Common myeloid progenitor, CD34-positive (primary cell): ENCODE measurements at regions not wholly inside any gene's neighbourhood (a gene's known extent, or its start where the extent isn't known, plus 50 kb on each side); places are given as distances from the start of the nearest gene placed in this dataset.
A peak's percentile ranks its signal among the peaks of the same experiment; 100 is the strongest.
"Not testable (repeated sequence)": the region's sequence is repeated elsewhere in the genome, so short reads cannot be mapped to it uniquely, and the experiment has no call there.

ENCODE experiments used
- CTCF ChIA-PET: fragments of 350-600 bp; sonication (Branson Sonifier 250); formaldehyde crosslinking; loops from one replicate; lab custom pipeline; 2021; ENCODE audit warnings: antibody characterized with exemption; lab: Charles Lee
- POLR2A ChIA-PET: fragments of 350-600 bp; sonication (Branson Sonifier 250); formaldehyde crosslinking; loops from one replicate; lab custom pipeline; 2021; ENCODE audit warnings: antibody characterized with exemption; lab: Charles Lee
- DNase-seq, 3 donors: peaks; one replicate each; pipeline versions ENCODE4 v3.0.0 to v3.0.0-alpha.2; 2013
- H3K27ac ChIP-seq, 2 experiments: 1 replicate in 1 of 2; 2 replicates in 1 of 2; pipeline ENCODE4 v1.7.0; 2013; ENCODE audit warnings: inconsistent platforms in 2 of 2, low read length in 2 of 2, mild to moderate bottlenecking in 2 of 2, low read depth in 1 of 2, moderate library complexity in 1 of 2; ENCODE audit not compliant: severe bottlenecking in 2 of 2, insufficient read depth in 1 of 2, poor library complexity in 1 of 2
- H3K27me3 ChIP-seq, 5 experiments: replicated peaks in 2 of 5; 1 replicate in 3 of 5; 2 replicates in 2 of 5; pipeline versions ENCODE4 v1.6.1 to v1.7.0; 2013; ENCODE audit warnings: low read length in 4 of 5, mild to moderate bottlenecking in 2 of 5, moderate library complexity in 2 of 5, inconsistent platforms in 1 of 5; ENCODE audit not compliant: insufficient read depth in 5 of 5, control insufficient read depth in 4 of 5
- H3K36me3 ChIP-seq, 4 experiments: 1 replicate in 2 of 4; 2 replicates in 2 of 4; pipeline versions ENCODE4 v1.6.1 to v1.7.0; 2013; ENCODE audit warnings: low read length in 3 of 4, control low read depth in 1 of 4, mild to moderate bottlenecking in 1 of 4; ENCODE audit not compliant: control insufficient read depth in 4 of 4, insufficient read depth in 4 of 4
- H3K4me1 ChIP-seq, 4 experiments: 1 replicate in 3 of 4; 2 replicates in 1 of 4; pipeline versions ENCODE4 v1.6.1 to v1.7.1; 2013; ENCODE audit warnings: low read length in 3 of 4, mild to moderate bottlenecking in 3 of 4, control low read depth in 1 of 4, inconsistent platforms in 1 of 4, moderate library complexity in 1 of 4; ENCODE audit not compliant: control insufficient read depth in 4 of 4, insufficient read depth in 4 of 4; ENCODE audit errors: control extremely low read depth in 1 of 4
- H3K4me3 ChIP-seq, 7 experiments: 1 replicate in 4 of 7; 2 replicates in 3 of 7; pipeline versions ENCODE4 v1.5.1 to v1.7.0; 2013; ENCODE audit warnings: mild to moderate bottlenecking in 7 of 7, low read length in 6 of 7, moderate library complexity in 6 of 7, inconsistent platforms in 2 of 7, low read depth in 2 of 7, control low read depth in 1 of 7; ENCODE audit not compliant: insufficient read depth in 4 of 7, control insufficient read depth in 1 of 7; ENCODE audit errors: extremely low read depth in 1 of 7
- H3K9me3 ChIP-seq, 5 experiments: 1 replicate in 4 of 5; 2 replicates in 1 of 5; pipeline versions ENCODE4 v1.6.1 to v1.7.1; 2013; ENCODE audit warnings: low read length in 4 of 5, mild to moderate bottlenecking in 2 of 5, inconsistent platforms in 1 of 5, low read depth in 1 of 5, moderate library complexity in 1 of 5; ENCODE audit not compliant: control insufficient read depth in 4 of 5, insufficient read depth in 2 of 5; ENCODE audit errors: control extremely low read depth in 1 of 5
- WGBS: methylation state at CpG from one replicate; pipeline ENCODE4 v1.1.5; 2013; ENCODE audit not compliant: insufficient coverage; 5-methylcytosine and 5-hydroxymethylcytosine counted together

- no peak overlapping the region for H3K27ac ChIP-seq
Observed at GRCh38 chr5:99348597-99348996, 419.8 kb upstream of the CHD1 start.

GRCh38 chr5:99339758-99340157, 411.0 kb upstream of the CHD1 start:
- H3K4me1 ChIP-seq, H3K27ac ChIP-seq, H3K4me3 ChIP-seq, H3K9me3 ChIP-seq, DNase-seq, H3K36me3 ChIP-seq, CTCF ChIA-PET, POLR2A ChIA-PET, H3K27me3 ChIP-seq: not testable (repeated sequence)
- WGBS: no CpG with 5 or more reads among the region's 2 CpGs

More at GRCh38 chr5:99348597-99348996, 419.8 kb upstream of the CHD1 start:
- CTCF ChIA-PET: no interaction called here
- POLR2A ChIA-PET: no interaction called here
- DNase-seq: no peak
- H3K27me3 ChIP-seq: no peaks in the 10 kb centered on the region
- H3K4me1 ChIP-seq: no peaks in the 10 kb centered on the region
- H3K4me3 ChIP-seq: no peak overlapping the region
- WGBS: 93% methylated on average over 2 of the region's 4 CpGs
- H3K9me3 ChIP-seq: peaks cover 0 to 6% (median 0%) of the 10 kb centered on the region in 5 experiments
- no peaks in the 10 kb centered on the region for H3K36me3 ChIP-seq

- ChIA-PET CTCF (no interaction called here), POLR2A (no interaction called here)
- Histone ChIP-seq H3K4me1 (no peaks in the 10 kb centered on the region), H3K9me3 (peaks cover 0 to 5% (median 0%) of the 10 kb centered on the region in 5 experiments), H3K4me3 (no peak overlapping the region), H3K27me3 (no peaks in the 10 kb centered on the region), H3K27ac (no peak overlapping the region), H3K36me3 (no peaks in the 10 kb centered on the region)
- no peak for DNase-seq
- WGBS: 100% methylated on average over 2 of the region's 2 CpGs
Observed at GRCh38 chr5:99334936-99335335, 406.1 kb upstream of the CHD1 start.

GRCh38 chr5:99331061-99331460, 402.3 kb upstream of the CHD1 start:
- H3K9me3 ChIP-seq: peaks cover 0 to 5% (median 0%) of the 10 kb centered on the region in 5 experiments
- no peak overlapping the region for H3K27ac ChIP-seq
- ChIA-PET POLR2A (no interaction called here), CTCF (no interaction called here)
- no peaks in the 10 kb centered on the region for H3K4me1 ChIP-seq
- no peak overlapping the region for H3K4me3 ChIP-seq
- H3K36me3 ChIP-seq: no peaks in the 10 kb centered on the region
- WGBS: no CpG with 5 or more reads among the region's 1 CpG
- no peaks in the 10 kb centered on the region for H3K27me3 ChIP-seq
- no peak for DNase-seq

- Histone ChIP-seq H3K36me3 (no peaks in the 10 kb centered on the region), H3K27me3 (no peaks in the 10 kb centered on the region), H3K4me3 (no peak overlapping the region), H3K27ac (no peak overlapping the region), H3K9me3 (no peaks in the 10 kb centered on the region), H3K4me1 (no peaks in the 10 kb centered on the region)
- WGBS: 59% methylated on average over 3 of the region's 5 CpGs
- ChIA-PET POLR2A (no interaction called here), CTCF (no interaction called here)
- DNase-seq: peak in 2 of 3 donors; percentile 0 to 5
Observed at GRCh38 chr5:99320436-99320835, 391.6 kb upstream of the CHD1 start.

- Histone ChIP-seq H3K4me3 (no peak overlapping the region), H3K27me3 (no peaks in the 10 kb centered on the region), H3K36me3 (no peaks in the 10 kb centered on the region), H3K9me3 (no peaks in the 10 kb centered on the region), H3K4me1 (no peaks in the 10 kb centered on the region), H3K27ac (no peak overlapping the region)
- 88% methylated on average over 1 of the region's 4 CpGs for WGBS
- POLR2A ChIA-PET: no interaction called here
- CTCF ChIA-PET: no interaction called here
- no peak for DNase-seq
Observed at GRCh38 chr5:99317136-99317535, 388.3 kb upstream of the CHD1 start.

- Histone ChIP-seq H3K9me3 (no peaks in the 10 kb centered on the region), H3K27ac (no peak overlapping the region), H3K36me3 (no peaks in the 10 kb centered on the region), H3K4me3 (no peak overlapping the region), H3K4me1 (no peaks in the 10 kb centered on the region), H3K27me3 (no peaks in the 10 kb centered on the region)
- WGBS: 100% methylated on average over 1 of the region's 1 CpG
- POLR2A ChIA-PET: no interaction called here
- CTCF ChIA-PET: no interaction called here
- no peak for DNase-seq
Observed at GRCh38 chr5:99316484-99316883, 387.7 kb upstream of the CHD1 start.
